Nephron (organoid): ENCODE measurements at regions not wholly inside any gene's neighbourhood (a gene's known extent, or its start where the extent isn't known, plus 50 kb on each side); places are given as distances from the start of the nearest gene placed in this dataset.

Experiments
- H3K27ac Mint-ChIP-seq, 3 experiments: 2 replicates each; pipeline ENCODE4 v1.8.0; 2020; ENCODE audit warnings: mixed read lengths in 3 of 3, mild to moderate bottlenecking in 2 of 3, moderate library complexity in 1 of 3
- H3K27me3 Mint-ChIP-seq: 2 replicates; pipeline ENCODE4 v1.8.0; 2021; ENCODE audit warnings: low read depth, mild to moderate bottlenecking, moderate library complexity, mixed read lengths
- H3K36me3 Mint-ChIP-seq: 2 replicates; pipeline ENCODE4 v1.8.0; 2020; ENCODE audit warnings: low read depth, mixed read lengths
- H3K4me1 Mint-ChIP-seq: 2 replicates; pipeline ENCODE4 v1.8.0; 2020; ENCODE audit warnings: mixed read lengths
- H3K4me3 Mint-ChIP-seq, 3 experiments: 2 replicates each; pipeline ENCODE4 v1.8.0; 2020; ENCODE audit warnings: mild to moderate bottlenecking in 3 of 3, mixed read lengths in 3 of 3, moderate library complexity in 2 of 3
- H3K9me3 Mint-ChIP-seq: 2 replicates; pipeline ENCODE4 v1.8.0; 2020; ENCODE audit warnings: mixed read lengths
- CTCF ChIP-seq, 3 experiments: fragments of 200-600 bp; sonication (generic); IDR thresholded peaks; one replicate each; pipeline ENCODE4 v1.5.0; 2021; ENCODE audit warnings: antibody characterized with exemption in 3 of 3; ENCODE audit not compliant: unreplicated experiment in 3 of 3

GRCh38 chr5:5816960-5817359, 394.5 kb downstream of the ICE1 start:
- H3K27me3 Mint-ChIP-seq, result peaks cover 3% of the 10 kb centered on the region
- H3K4me1 Mint-ChIP-seq, result no peaks in the 10 kb centered on the region
- no peaks in the 10 kb centered on the region for H3K9me3 Mint-ChIP-seq
- no peak overlapping the region for H3K27ac Mint-ChIP-seq
- no peaks in the 10 kb centered on the region for H3K36me3 Mint-ChIP-seq
- TF ChIP-seq CTCF (IDR thresholded peaks at IDR 0.05; ENCODE audit: unreplicated experiment in 3 of 3), result no peak
- H3K4me3 Mint-ChIP-seq, result no peak overlapping the region

- no peak for TF ChIP-seq CTCF (IDR thresholded peaks at IDR 0.05; ENCODE audit: unreplicated experiment in 3 of 3)
- H3K9me3 Mint-ChIP-seq, result no peaks in the 10 kb centered on the region
- no peaks in the 10 kb centered on the region for H3K4me1 Mint-ChIP-seq
- no peak overlapping the region for H3K4me3 Mint-ChIP-seq
- H3K27ac Mint-ChIP-seq, result no peak overlapping the region
- peaks cover 3% of the 10 kb centered on the region for H3K27me3 Mint-ChIP-seq
- H3K36me3 Mint-ChIP-seq, result no peaks in the 10 kb centered on the region
These were observed 391.0 kb downstream of the ICE1 start for GRCh38 chr5:5813441-5813840.

GRCh38 chr5:5810461-5810860, 388.0 kb downstream of the ICE1 start:
- H3K27me3 Mint-ChIP-seq, result peaks cover 3% of the 10 kb centered on the region
- no peak overlapping the region for H3K4me3 Mint-ChIP-seq
- H3K9me3 Mint-ChIP-seq, result no peaks in the 10 kb centered on the region
- no peaks in the 10 kb centered on the region for H3K4me1 Mint-ChIP-seq
- H3K27ac Mint-ChIP-seq, result no peak overlapping the region
- no peaks in the 10 kb centered on the region for H3K36me3 Mint-ChIP-seq
- TF ChIP-seq CTCF (IDR thresholded peaks at IDR 0.05; ENCODE audit: unreplicated experiment in 3 of 3), result no peak

- Mint-ChIP-seq H3K27ac (no peak overlapping the region), H3K36me3 (no peaks in the 10 kb centered on the region), H3K4me1 (no peaks in the 10 kb centered on the region), H3K27me3 (no peaks in the 10 kb centered on the region), H3K4me3 (no peak overlapping the region), H3K9me3 (no peaks in the 10 kb centered on the region)
- TF ChIP-seq CTCF (IDR thresholded peaks at IDR 0.05; ENCODE audit: unreplicated experiment in 3 of 3), result no peak
These were observed 383.4 kb downstream of the ICE1 start for GRCh38 chr5:5805916-5806315.

- Mint-ChIP-seq H3K4me1 (no peaks in the 10 kb centered on the region), H3K27me3 (no peaks in the 10 kb centered on the region), H3K36me3 (no peaks in the 10 kb centered on the region), H3K4me3 (no peak overlapping the region), H3K27ac (no peak overlapping the region), H3K9me3 (no peaks in the 10 kb centered on the region)
- TF ChIP-seq CTCF (IDR thresholded peaks at IDR 0.05; ENCODE audit: unreplicated experiment in 3 of 3), result no peak
These were observed 382.2 kb downstream of the ICE1 start for GRCh38 chr5:5804478-5805233.
